Embryonic facial prominence (tissue), 1 donor: ENCODE measurements at regions not wholly inside any gene's neighbourhood (a gene's known extent, or its start where the extent isn't known, plus 50 kb on each side); places are given as distances from the start of the nearest gene placed in this dataset.
"Not testable (repeated sequence)": the region's sequence is repeated elsewhere in the genome, so short reads cannot be mapped to it uniquely, and the experiment has no call there.

Experiments used
- DNase-seq: peaks from one replicate; pipeline ENCODE4 v3.0.0-alpha.2; 2016; ENCODE audit errors: extremely low spot score

- not testable (repeated sequence) for DNase-seq
Observed at GRCh38 chr5:134471858-134472449, 53.5 kb upstream of the JADE2 start.

- DNase-seq = no peak
Observed at GRCh38 chr5:134468921-134469400, 56.5 kb upstream of the JADE2 start.

- DNase-seq = no peak
Observed at GRCh38 chr5:134467231-134467630, 55.5 kb upstream of the CDKN2AIPNL start.

GRCh38 chr5:134466241-134467069 is 54.8 kb upstream of the CDKN2AIPNL start:
- DNase-seq = peak; percentile 25

GRCh38 chr5:134465816-134466240 is 54.1 kb upstream of the CDKN2AIPNL start:
- DNase-seq = no peak

- no peak for DNase-seq
Observed at GRCh38 chr5:134464988-134465815, 53.5 kb upstream of the CDKN2AIPNL start.

GRCh38 chr5:134463991-134464760 is 52.5 kb upstream of the CDKN2AIPNL start:
- no peak for DNase-seq

- DNase-seq = no peak
Observed at GRCh38 chr5:134463176-134463720, 51.6 kb upstream of the CDKN2AIPNL start.

GRCh38 chr5:134462761-134463160 is 51.1 kb upstream of the CDKN2AIPNL start:
- no peak for DNase-seq

- no peak for DNase-seq
Observed at GRCh38 chr5:134462047-134462575, 50.4 kb upstream of the CDKN2AIPNL start.
